Activated B cell treated with CpG ODN at 0.5 μM for 24 hours (primary cell): ENCODE measurements at regions not wholly inside any gene's neighbourhood (a gene's known extent, or its start where the extent isn't known, plus 50 kb on each side); places are given as distances from the start of the nearest gene placed in this dataset.
"Not testable (repeated sequence)": the region's sequence is repeated elsewhere in the genome, so short reads cannot be mapped to it uniquely, and the experiment has no call there.

Experiments used
- ATAC-seq: fragments of 200-7000 bp; cut with Tn5 transposase; one replicate; pipeline ENCODE4 v1.10.0; 2021; ENCODE audit warnings: low read depth, mild to moderate bottlenecking, moderate library complexity
- CTCF ChIA-PET: fragments of 350-600 bp; sonication (Branson Sonifier 250); formaldehyde crosslinking; loops from one replicate; lab custom pipeline; 2021; ENCODE audit warnings: antibody characterized with exemption; lab: Charles Lee
- POLR2A ChIA-PET: fragments of 350-600 bp; sonication (Branson Sonifier 250); formaldehyde crosslinking; loops from one replicate; lab custom pipeline; 2021; ENCODE audit warnings: antibody characterized with exemption; lab: Charles Lee
- DNase-seq: peaks from one replicate; pipeline ENCODE4 v3.0.0; 2022
- H3K27ac Mint-ChIP-seq: one replicate; pipeline ENCODE4 v1.8.0; 2020; ENCODE audit warnings: mixed read lengths
- H3K27me3 Mint-ChIP-seq: one replicate; pipeline ENCODE4 v1.8.0; 2021; ENCODE audit warnings: mixed read lengths
- H3K36me3 Mint-ChIP-seq: one replicate; pipeline ENCODE4 v1.8.0; 2021; ENCODE audit warnings: low read depth, mixed read lengths
- H3K4me1 Mint-ChIP-seq: one replicate; pipeline ENCODE4 v1.8.0; 2021; ENCODE audit warnings: mixed read lengths
- H3K4me3 Mint-ChIP-seq: one replicate; pipeline ENCODE4 v1.8.0; 2020; ENCODE audit warnings: mild to moderate bottlenecking, mixed read lengths
- H3K9me3 Mint-ChIP-seq: one replicate; pipeline ENCODE4 v1.8.0; 2020; ENCODE audit warnings: mixed read lengths
- intact Hi-C: fragments of 100-400 bp; cut with micrococcal nuclease; formaldehyde crosslinking; loops from one replicate; pipeline ENCODE4 v1.15.1; 2024
- TF ChIP-seq, protein P1 (sequence below): fragments of 200-600 bp; IDR thresholded peaks from one replicate; pipeline ENCODE4 v1.8.0; 2022; ENCODE audit warnings: antibody characterized with exemption, mild to moderate bottlenecking

DNA sequence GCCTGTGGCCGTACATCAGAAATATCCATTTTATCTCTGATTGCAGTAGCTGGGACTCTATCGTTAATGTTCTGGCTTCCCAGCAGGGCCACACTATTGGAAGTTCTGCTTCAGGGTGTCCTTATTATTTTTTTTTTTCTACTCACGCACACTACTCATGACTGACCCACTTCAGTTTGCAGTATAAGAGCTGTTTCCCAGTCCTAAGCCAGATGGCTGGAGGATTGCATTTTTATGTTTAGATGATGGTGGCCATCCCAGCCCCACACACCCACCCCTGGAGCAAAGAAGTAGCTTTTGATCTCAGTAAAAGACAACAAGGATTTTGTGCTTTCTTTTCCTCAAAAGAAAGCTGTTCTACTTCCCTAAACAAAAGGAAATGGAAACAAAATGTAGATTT, 557.0 kb upstream of the GALNTL6 start:
- H3K4me1 Mint-ChIP-seq = no peaks in the 10 kb centered on the region
- TF ChIP-seq, protein P1, sequence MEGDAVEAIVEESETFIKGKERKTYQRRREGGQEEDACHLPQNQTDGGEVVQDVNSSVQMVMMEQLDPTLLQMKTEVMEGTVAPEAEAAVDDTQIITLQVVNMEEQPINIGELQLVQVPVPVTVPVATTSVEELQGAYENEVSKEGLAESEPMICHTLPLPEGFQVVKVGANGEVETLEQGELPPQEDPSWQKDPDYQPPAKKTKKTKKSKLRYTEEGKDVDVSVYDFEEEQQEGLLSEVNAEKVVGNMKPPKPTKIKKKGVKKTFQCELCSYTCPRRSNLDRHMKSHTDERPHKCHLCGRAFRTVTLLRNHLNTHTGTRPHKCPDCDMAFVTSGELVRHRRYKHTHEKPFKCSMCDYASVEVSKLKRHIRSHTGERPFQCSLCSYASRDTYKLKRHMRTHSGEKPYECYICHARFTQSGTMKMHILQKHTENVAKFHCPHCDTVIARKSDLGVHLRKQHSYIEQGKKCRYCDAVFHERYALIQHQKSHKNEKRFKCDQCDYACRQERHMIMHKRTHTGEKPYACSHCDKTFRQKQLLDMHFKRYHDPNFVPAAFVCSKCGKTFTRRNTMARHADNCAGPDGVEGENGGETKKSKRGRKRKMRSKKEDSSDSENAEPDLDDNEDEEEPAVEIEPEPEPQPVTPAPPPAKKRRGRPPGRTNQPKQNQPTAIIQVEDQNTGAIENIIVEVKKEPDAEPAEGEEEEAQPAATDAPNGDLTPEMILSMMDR = no peak
- H3K4me3 Mint-ChIP-seq = no peak overlapping the region
- intact Hi-C loops = no loop called here
- no peaks in the 10 kb centered on the region for H3K27me3 Mint-ChIP-seq
- ChIA-PET POLR2A (no interaction called here), CTCF (no interaction called here)
- H3K27ac Mint-ChIP-seq = no peak overlapping the region
- no peaks in the 10 kb centered on the region for H3K36me3 Mint-ChIP-seq
- H3K9me3 Mint-ChIP-seq = no peaks in the 10 kb centered on the region
- no peak for DNase-seq
- ATAC-seq = no peak

GRCh38 chr4:171246948-171247347, 566.3 kb upstream of the GALNTL6 start:
- no peak overlapping the region for H3K4me3 Mint-ChIP-seq
- no peaks in the 10 kb centered on the region for H3K27me3 Mint-ChIP-seq
- H3K4me1 Mint-ChIP-seq = no peaks in the 10 kb centered on the region
- DNase-seq (no peak), ATAC-seq (no peak)
- peaks cover 1% of the 10 kb centered on the region for H3K9me3 Mint-ChIP-seq
- intact Hi-C loops = no loop called here
- TF ChIP-seq, protein P1 = no peak
- POLR2A ChIA-PET = no interaction called here
- H3K36me3 Mint-ChIP-seq = no peaks in the 10 kb centered on the region
- CTCF ChIA-PET = no interaction called here
- no peak overlapping the region for H3K27ac Mint-ChIP-seq

DNA sequence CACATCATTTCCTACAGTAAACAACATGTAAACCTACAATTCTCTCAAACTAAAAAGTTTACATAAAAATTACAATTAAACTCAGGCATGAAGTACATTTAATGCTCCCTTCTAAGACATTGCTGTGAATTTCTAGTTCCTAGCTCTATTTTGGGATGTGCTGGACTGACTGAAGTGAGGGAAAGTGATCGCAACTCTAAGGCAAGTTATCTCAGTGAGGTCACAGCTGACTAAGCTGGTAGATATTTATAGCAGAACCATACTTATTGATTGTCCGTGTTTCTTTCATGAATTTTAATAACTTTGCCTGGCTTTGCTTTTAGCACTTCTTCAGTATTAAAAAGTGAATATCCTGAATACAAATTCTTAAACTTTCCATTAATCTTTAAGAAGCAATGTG, 570.4 kb upstream of the GALNTL6 start:
- Mint-ChIP-seq H3K9me3 (no peaks in the 10 kb centered on the region), H3K36me3 (no peaks in the 10 kb centered on the region), H3K4me1 (no peaks in the 10 kb centered on the region), H3K27ac (no peak overlapping the region), H3K4me3 (no peak overlapping the region), H3K27me3 (no peaks in the 10 kb centered on the region)
- intact Hi-C loops = no loop called here
- TF ChIP-seq, protein P1 = no peak
- ChIA-PET POLR2A (no interaction called here), CTCF (no interaction called here)
- ATAC-seq (no peak), DNase-seq (no peak)

GRCh38 chr4:171239196-171239595, 574.0 kb upstream of the GALNTL6 start:
- TF ChIP-seq, protein P1 = no peak
- POLR2A ChIA-PET = no interaction called here
- intact Hi-C loops = no loop called here
- H3K4me3 Mint-ChIP-seq = no peak overlapping the region
- DNase-seq (no peak), ATAC-seq (no peak)
- H3K27ac Mint-ChIP-seq = no peak overlapping the region
- H3K4me1 Mint-ChIP-seq = no peaks in the 10 kb centered on the region
- CTCF ChIA-PET = no interaction called here
- H3K27me3 Mint-ChIP-seq = no peaks in the 10 kb centered on the region
- no peaks in the 10 kb centered on the region for H3K9me3 Mint-ChIP-seq
- no peaks in the 10 kb centered on the region for H3K36me3 Mint-ChIP-seq

DNA sequence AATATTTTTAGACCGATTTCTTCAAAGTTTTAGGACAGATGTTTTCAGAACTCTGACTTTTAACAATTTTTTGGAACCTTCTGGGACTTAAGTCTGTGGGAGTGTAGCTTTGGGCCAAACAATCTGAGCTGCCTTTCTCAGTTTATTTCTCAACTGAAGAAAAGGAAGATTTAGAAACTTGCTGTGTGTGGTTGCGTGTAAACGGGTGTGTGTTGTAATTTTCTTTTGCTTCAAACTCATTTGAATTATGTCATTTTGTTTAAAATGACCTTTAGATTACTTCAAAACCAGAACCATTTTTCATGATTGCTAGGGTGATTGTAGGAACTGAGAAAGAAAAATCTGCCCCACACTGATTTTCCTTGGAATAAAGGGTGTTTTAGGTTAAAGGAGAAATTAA, 577.7 kb upstream of the GALNTL6 start:
- intact Hi-C loops = no loop called here
- Mint-ChIP-seq H3K4me1 (no peaks in the 10 kb centered on the region), H3K9me3 (no peaks in the 10 kb centered on the region), H3K27ac (no peak overlapping the region), H3K36me3 (no peaks in the 10 kb centered on the region), H3K27me3 (no peaks in the 10 kb centered on the region), H3K4me3 (no peak overlapping the region)
- DNase-seq = no peak
- no peak for ATAC-seq
- CTCF ChIA-PET = no interaction called here
- POLR2A ChIA-PET = no interaction called here
- TF ChIP-seq, protein P1 = no peak

DNA sequence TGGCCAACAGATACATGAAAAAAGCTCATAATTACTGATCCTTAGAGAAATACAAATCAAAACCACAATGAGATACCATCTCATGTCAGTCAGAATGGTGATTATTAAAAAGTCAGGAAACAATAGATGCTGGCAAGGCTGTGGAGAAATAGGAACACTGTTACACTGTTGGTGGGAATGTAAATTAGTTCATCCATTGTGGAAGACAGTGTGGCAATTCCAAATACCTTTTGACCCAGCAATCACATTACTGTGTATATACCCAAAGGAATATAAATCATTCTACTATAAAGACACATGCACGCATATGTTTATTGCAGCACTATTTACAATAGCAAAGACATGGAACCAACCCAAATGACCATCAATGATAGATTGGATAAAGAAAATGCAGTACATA, 583.9 kb upstream of the GALNTL6 start:
- intact Hi-C loops = not testable (repeated sequence)

More for the DNA sequence above, 583.9 kb upstream of the GALNTL6 start:
- CTCF ChIA-PET, H3K27ac Mint-ChIP-seq, POLR2A ChIA-PET, DNase-seq, H3K27me3 Mint-ChIP-seq, ATAC-seq, H3K4me3 Mint-ChIP-seq, H3K9me3 Mint-ChIP-seq, H3K36me3 Mint-ChIP-seq, H3K4me1 Mint-ChIP-seq: not testable (repeated sequence)
